ENCODE measurements at regions not wholly inside any gene's neighbourhood (a gene's known extent, or its start where the extent isn't known, plus 50 kb on each side); places are given as distances from the start of the nearest gene placed in this dataset.

- H3K4me3 Mint-ChIP-seq: no peak overlapping the region
- H3K27ac Mint-ChIP-seq: no peak overlapping the region
- H3K36me3 Mint-ChIP-seq (ENCODE audit: low read depth): no peaks in the 10 kb centered on the region
- ChIA-PET POLR2A (no interaction called here), CTCF (no interaction called here)
- TF ChIP-seq, protein P1, sequence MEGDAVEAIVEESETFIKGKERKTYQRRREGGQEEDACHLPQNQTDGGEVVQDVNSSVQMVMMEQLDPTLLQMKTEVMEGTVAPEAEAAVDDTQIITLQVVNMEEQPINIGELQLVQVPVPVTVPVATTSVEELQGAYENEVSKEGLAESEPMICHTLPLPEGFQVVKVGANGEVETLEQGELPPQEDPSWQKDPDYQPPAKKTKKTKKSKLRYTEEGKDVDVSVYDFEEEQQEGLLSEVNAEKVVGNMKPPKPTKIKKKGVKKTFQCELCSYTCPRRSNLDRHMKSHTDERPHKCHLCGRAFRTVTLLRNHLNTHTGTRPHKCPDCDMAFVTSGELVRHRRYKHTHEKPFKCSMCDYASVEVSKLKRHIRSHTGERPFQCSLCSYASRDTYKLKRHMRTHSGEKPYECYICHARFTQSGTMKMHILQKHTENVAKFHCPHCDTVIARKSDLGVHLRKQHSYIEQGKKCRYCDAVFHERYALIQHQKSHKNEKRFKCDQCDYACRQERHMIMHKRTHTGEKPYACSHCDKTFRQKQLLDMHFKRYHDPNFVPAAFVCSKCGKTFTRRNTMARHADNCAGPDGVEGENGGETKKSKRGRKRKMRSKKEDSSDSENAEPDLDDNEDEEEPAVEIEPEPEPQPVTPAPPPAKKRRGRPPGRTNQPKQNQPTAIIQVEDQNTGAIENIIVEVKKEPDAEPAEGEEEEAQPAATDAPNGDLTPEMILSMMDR (IDR thresholded peaks at IDR 0.05): no peak
- DNase-seq (no peak), ATAC-seq (ENCODE audit: low read depth) (no peak)
- H3K27me3 Mint-ChIP-seq: no peaks in the 10 kb centered on the region
- H3K4me1 Mint-ChIP-seq: no peaks in the 10 kb centered on the region
- intact Hi-C loops (cut with micrococcal nuclease): no loop called here
- H3K9me3 Mint-ChIP-seq: no peaks in the 10 kb centered on the region
Observed at GRCh38 chr13:80630685-80631121, 289.8 kb upstream of the SPRY2 start.

DNA sequence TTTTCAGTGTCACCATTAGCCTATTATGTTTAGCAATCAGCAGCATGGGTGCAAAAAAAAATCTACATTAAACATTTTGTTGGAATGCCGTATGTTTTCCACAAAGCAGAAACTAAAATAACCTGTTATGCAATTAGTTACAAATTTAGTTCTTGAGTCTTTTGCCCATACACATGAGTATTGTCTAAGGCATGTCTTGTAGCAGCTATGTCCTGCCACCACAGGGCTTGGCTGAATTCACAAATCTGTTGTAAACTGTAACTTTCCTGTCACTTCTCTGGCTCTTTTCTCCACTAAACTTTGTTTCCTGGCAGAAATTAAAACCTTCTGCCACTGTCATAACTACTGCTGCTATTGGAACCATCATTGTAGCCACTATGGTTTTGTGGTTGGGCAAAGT lies 277.9 kb upstream of the SPRY2 start:
- ATAC-seq (ENCODE audit: low read depth) (no peak), DNase-seq (no peak)
- Mint-ChIP-seq H3K4me1 (no peaks in the 10 kb centered on the region), H3K27me3 (no peaks in the 10 kb centered on the region), H3K4me3 (no peak overlapping the region), H3K36me3 (ENCODE audit: low read depth) (no peaks in the 10 kb centered on the region), H3K27ac (no peak overlapping the region), H3K9me3 (peaks cover 2% of the 10 kb centered on the region)
- ChIA-PET POLR2A (no interaction called here), CTCF (no interaction called here)
- TF ChIP-seq, protein P1 (IDR thresholded peaks at IDR 0.05): no peak
- intact Hi-C loops (cut with micrococcal nuclease): no loop called here

DNA sequence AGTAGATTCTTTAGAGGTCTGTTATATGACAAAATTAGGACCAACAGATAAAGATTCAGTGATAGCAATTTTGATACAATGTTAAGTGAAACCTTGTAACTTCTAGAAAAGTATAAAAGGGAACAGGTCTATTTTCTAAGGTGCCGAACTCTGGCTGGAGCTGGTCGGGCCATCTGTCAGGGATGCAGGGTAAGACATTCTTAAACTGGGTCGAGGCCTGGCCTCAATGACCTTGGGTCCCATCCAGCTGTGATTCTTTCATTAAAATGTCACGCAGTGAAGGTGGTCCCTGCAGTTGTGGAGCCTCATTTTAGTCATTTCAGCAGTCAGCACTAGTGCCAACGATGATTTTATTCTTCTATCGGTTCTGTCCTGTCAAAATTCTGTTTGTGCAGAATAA lies 271.9 kb upstream of the SPRY2 start:
- intact Hi-C loops (cut with micrococcal nuclease): no loop called here
- DNase-seq: no peak
- no peak overlapping the region for H3K27ac Mint-ChIP-seq

DNA sequence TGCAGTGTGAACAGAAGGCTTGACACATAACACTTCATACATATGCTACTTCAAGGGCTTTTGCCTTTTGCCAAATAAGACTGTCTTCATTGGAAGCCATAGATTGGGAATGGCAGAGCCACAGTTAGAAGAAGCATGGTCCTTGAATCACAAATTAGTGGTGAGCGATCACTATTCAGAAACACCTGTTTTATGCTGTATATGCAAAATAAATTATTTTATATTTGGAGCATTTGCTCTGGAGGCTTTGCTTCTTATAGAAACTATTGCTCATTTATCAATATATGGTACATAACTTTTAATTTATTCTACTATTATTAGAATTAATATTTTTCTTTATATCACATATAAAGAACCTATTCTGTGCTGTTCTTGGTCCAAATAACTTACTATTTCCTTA lies 270.4 kb upstream of the SPRY2 start:
- intact Hi-C loops (cut with micrococcal nuclease): no loop called here
- no peak for ATAC-seq (ENCODE audit: low read depth)
- TF ChIP-seq, protein P1 (IDR thresholded peaks at IDR 0.05): no peak
- Mint-ChIP-seq H3K4me1 (no peaks in the 10 kb centered on the region), H3K27me3 (no peaks in the 10 kb centered on the region), H3K9me3 (no peaks in the 10 kb centered on the region), H3K4me3 (no peak overlapping the region), H3K27ac (no peak overlapping the region), H3K36me3 (ENCODE audit: low read depth) (no peaks in the 10 kb centered on the region)
- CTCF ChIA-PET: no interaction called here
- DNase-seq: no peak
- POLR2A ChIA-PET: no interaction called here

More for the DNA sequence above, 271.9 kb upstream of the SPRY2 start:
- Mint-ChIP-seq H3K36me3 (ENCODE audit: low read depth) (no peaks in the 10 kb centered on the region), H3K9me3 (no peaks in the 10 kb centered on the region), H3K4me1 (no peaks in the 10 kb centered on the region), H3K4me3 (no peak overlapping the region), H3K27me3 (no peaks in the 10 kb centered on the region)
- TF ChIP-seq, protein P1 (IDR thresholded peaks at IDR 0.05): no peak
- ChIA-PET CTCF (no interaction called here), POLR2A (no interaction called here)
- no peak for ATAC-seq (ENCODE audit: low read depth)

DNA sequence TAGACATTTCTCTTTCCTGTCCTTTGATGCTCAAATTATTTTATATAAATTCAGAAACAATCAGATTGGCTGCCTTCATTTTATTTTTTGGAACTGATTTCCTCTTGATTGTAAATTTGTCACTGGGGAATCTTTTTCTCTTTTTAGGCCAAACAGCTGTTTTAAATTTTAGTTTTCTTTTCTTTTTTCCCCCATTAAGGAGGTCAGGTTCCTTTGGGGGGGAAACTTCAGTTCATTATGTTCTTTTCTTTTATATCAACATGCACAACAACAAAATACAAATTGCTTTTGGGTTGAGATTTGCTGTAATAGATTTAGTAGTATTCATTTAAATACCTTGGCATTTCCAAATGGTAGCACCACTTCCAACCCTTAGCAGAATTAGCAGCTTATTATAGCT lies 264.8 kb upstream of the SPRY2 start:
- H3K27me3 Mint-ChIP-seq: no peaks in the 10 kb centered on the region
- no peaks in the 10 kb centered on the region for H3K4me1 Mint-ChIP-seq
- no peak overlapping the region for H3K4me3 Mint-ChIP-seq
- ChIA-PET CTCF (no interaction called here), POLR2A (no interaction called here)
- TF ChIP-seq, protein P1 (IDR thresholded peaks at IDR 0.05): no peak
- no peak for ATAC-seq (ENCODE audit: low read depth)
- DNase-seq: no peak
- no peaks in the 10 kb centered on the region for H3K9me3 Mint-ChIP-seq
- H3K27ac Mint-ChIP-seq: no peak overlapping the region
- H3K36me3 Mint-ChIP-seq (ENCODE audit: low read depth): no peaks in the 10 kb centered on the region
- intact Hi-C loops (cut with micrococcal nuclease): no loop called here
